ENCODE measurements at regions not wholly inside any gene's neighbourhood (a gene's known extent, or its start where the extent isn't known, plus 50 kb on each side); places are given as distances from the start of the nearest gene placed in this dataset.

DNA sequence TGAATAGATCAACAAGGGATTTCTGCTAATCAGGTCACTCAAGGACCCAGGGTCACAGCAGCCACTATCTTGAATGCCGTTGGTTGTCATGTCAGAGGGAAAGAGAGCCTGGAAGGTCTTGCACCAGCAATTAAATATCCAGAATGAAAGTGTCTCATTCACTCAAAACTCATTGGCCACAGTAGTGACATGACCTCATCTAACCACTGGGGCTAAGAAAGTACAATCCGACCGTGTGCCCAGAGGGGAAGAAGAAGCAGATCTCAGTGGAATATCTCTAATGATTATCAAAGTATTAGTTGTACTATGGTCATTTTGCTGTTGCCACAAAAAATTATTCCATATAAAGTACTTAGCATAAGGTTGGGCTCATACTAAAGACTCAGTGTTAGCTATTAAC is 210.0 kb downstream of the QDPR start:
- no peaks in the 10 kb centered on the region for H3K27me3 ChIP-seq (ENCODE audit: insufficient read depth, insufficient read length)

DNA sequence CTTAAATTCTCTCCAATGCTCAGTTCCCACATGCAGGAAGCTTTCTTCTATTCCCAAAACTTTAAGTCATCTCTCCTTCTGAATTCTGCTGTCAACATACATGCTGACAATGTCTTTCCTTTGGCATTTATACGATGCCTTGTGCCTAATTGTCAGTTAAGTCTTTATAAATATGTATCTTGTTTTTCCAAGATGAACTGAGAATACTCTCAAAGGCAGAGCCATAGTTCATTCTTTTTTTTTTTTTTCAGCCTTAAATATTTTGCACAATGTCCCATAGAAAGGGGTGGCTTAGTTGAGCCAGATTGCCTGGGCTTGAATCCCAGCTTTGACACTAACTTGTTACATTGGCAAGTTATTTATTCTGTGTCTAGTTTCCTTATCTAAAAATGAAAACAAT is 210.6 kb downstream of the QDPR start:
- TF ChIP-seq ZNF274 (IDR thresholded peaks at IDR 0.05; ENCODE audit: low read depth, low read length) (no peak), YY1 (IDR thresholded peaks at IDR 0.05; ENCODE audit: insufficient read depth, insufficient read length) (no peak), SUZ12 (IDR thresholded peaks at IDR 0.05; ENCODE audit: extremely low read depth, insufficient read depth, insufficient read length) (no peak)
- H3K36me3 ChIP-seq (ENCODE audit: insufficient read depth, insufficient read length, low read length), result no peaks in the 10 kb centered on the region

More for the DNA sequence above, 210.0 kb downstream of the QDPR start:
- no peak for TF ChIP-seq ZNF274 (IDR thresholded peaks at IDR 0.05; ENCODE audit: low read depth, low read length)
- TF ChIP-seq SUZ12 (IDR thresholded peaks at IDR 0.05; ENCODE audit: extremely low read depth, insufficient read depth, insufficient read length), result no peak
- no peak for TF ChIP-seq YY1 (IDR thresholded peaks at IDR 0.05; ENCODE audit: insufficient read depth, insufficient read length)
- Histone ChIP-seq H3K9me3 (ENCODE audit: insufficient read depth, low read length) (no peaks in the 10 kb centered on the region), H3K36me3 (ENCODE audit: insufficient read depth, insufficient read length, low read length) (no peaks in the 10 kb centered on the region), H3K9ac (ENCODE audit: insufficient read length, low read depth) (no peak overlapping the region), H3K4me1 (ENCODE audit: insufficient read depth, insufficient read length) (no peaks in the 10 kb centered on the region), H3K4me3 (ENCODE audit: insufficient read length, low read depth) (no peak overlapping the region)
- DNase-seq (ENCODE audit: low read depth, low spot score), result no peak

DNA sequence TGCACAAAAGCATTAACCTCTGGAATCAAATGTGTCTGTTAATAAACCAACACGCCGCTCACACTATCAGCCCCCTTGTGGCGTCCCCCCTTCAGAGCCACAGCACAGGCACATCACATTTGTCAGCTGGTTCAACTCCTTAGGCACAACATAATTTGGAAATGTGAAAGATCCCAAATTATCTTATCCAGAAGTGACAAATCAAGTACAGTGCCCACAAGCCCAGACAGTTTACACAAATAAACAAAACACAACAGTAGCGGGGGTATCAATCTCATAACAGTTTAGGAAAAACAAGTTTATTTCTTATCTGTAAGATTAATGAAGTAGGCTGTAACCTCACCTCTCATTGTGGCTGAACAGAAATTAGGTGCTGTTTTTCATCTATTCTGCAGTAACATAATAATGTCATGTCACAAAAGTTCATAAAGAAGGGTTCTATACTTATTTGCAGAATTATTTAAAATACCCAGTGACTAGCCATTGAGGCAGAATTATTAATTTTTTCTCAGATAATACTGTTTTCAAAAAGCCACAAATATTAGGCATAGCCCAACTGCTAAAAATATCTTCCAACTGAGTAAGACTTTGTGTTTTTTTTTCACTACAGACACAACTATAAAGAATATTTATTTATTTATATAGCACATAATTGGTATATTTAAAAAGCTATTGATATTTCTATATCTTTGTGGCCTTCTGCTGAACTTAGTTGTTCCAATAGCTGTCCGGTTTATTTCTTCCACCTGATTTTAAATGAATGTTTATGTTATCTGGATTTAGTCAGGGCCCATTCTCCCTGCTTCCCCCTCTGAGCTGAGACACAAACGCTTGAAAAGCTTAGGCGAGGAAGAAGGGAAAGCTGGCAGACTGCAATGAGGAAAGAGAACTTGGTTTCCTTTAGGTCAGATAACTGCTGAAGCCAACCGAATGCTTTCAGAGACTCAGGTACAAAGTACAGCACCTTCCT is 214.7 kb downstream of the QDPR start:
- Histone ChIP-seq H3K36me3 (ENCODE audit: insufficient read depth, insufficient read length, low read length) (no peaks in the 10 kb centered on the region), H3K9ac (ENCODE audit: insufficient read length, low read depth) (no peak overlapping the region), H3K27me3 (ENCODE audit: insufficient read depth, insufficient read length) (no peaks in the 10 kb centered on the region), H3K4me3 (ENCODE audit: insufficient read length, low read depth) (no peak overlapping the region), H3K9me3 (ENCODE audit: insufficient read depth, low read length) (no peaks in the 10 kb centered on the region; the same call in 1 of the 2 replicates), H3K4me1 (ENCODE audit: insufficient read depth, insufficient read length) (no peaks in the 10 kb centered on the region)
- TF ChIP-seq SUZ12 (IDR thresholded peaks at IDR 0.05; ENCODE audit: extremely low read depth, insufficient read depth, insufficient read length) (no peak), YY1 (IDR thresholded peaks at IDR 0.05; ENCODE audit: insufficient read depth, insufficient read length) (no peak), ZNF274 (IDR thresholded peaks at IDR 0.05; ENCODE audit: low read depth, low read length) (no peak)
- DNase-seq (ENCODE audit: low read depth, low spot score), result no peak

More for the DNA sequence above, 210.6 kb downstream of the QDPR start:
- Histone ChIP-seq H3K9me3 (ENCODE audit: insufficient read depth, low read length) (no peaks in the 10 kb centered on the region), H3K4me3 (ENCODE audit: insufficient read length, low read depth) (no peak overlapping the region), H3K9ac (ENCODE audit: insufficient read length, low read depth) (no peak overlapping the region), H3K27me3 (ENCODE audit: insufficient read depth, insufficient read length) (no peaks in the 10 kb centered on the region), H3K4me1 (ENCODE audit: insufficient read depth, insufficient read length) (no peaks in the 10 kb centered on the region)
- DNase-seq (ENCODE audit: low read depth, low spot score), result no peak

DNA sequence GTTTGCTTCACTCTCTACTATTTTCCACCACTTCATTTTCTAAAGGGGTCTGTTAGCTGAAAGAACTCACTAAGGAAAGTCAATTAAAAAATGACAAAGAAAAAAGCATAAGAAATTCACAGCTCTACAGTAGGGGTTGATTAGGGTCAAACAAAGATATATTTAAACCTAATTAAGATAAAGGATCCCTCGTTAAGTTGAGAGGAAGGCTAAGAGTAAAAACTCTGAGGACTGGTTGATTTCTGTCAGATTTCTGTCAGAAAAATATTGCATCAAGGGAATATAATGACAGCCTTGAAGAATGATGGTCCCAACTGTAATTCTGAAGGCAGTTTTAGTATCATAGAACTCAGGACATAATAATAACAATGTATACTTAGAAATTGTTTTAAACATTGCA is 218.0 kb downstream of the QDPR start:
- Histone ChIP-seq H3K4me3 (ENCODE audit: insufficient read length, low read depth) (no peak overlapping the region), H3K9ac (ENCODE audit: insufficient read length, low read depth) (no peak overlapping the region), H3K4me1 (ENCODE audit: insufficient read depth, insufficient read length) (no peaks in the 10 kb centered on the region), H3K36me3 (ENCODE audit: insufficient read depth, insufficient read length, low read length) (no peaks in the 10 kb centered on the region), H3K9me3 (ENCODE audit: insufficient read depth, low read length) (peaks cover under 1% of the 10 kb centered on the region; the same call in 1 of the 2 replicates), H3K27me3 (ENCODE audit: insufficient read depth, insufficient read length) (no peaks in the 10 kb centered on the region)
- no peak for DNase-seq (ENCODE audit: low read depth, low spot score)
- TF ChIP-seq SUZ12 (IDR thresholded peaks at IDR 0.05; ENCODE audit: extremely low read depth, insufficient read depth, insufficient read length), result no peak
- no peak for TF ChIP-seq YY1 (IDR thresholded peaks at IDR 0.05; ENCODE audit: insufficient read depth, insufficient read length)
- no peak for TF ChIP-seq ZNF274 (IDR thresholded peaks at IDR 0.05; ENCODE audit: low read depth, low read length)

DNA sequence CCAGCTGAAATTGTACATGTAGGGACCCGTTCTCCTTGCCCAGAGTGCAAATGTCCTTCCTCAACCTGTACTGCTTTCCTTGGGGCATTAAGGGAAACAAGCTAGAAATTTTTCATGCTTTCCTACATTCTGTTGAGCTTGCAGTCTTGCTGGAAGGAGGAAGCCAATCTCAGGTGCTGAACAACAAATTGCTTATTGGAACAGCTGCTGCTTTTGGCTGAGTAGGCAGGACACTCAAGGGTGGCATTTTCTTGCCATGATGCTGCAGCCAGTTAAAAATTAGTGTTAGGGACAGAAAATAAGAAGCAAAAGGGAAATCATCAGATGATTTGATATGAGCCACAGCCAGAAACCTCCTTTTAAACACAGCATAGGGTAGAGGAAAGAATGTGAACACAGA is 223.7 kb downstream of the QDPR start:
- Histone ChIP-seq H3K4me3 (ENCODE audit: insufficient read length, low read depth) (no peak overlapping the region), H3K4me1 (ENCODE audit: insufficient read depth, insufficient read length) (no peaks in the 10 kb centered on the region), H3K27me3 (ENCODE audit: insufficient read depth, insufficient read length) (no peaks in the 10 kb centered on the region), H3K9me3 (ENCODE audit: insufficient read depth, low read length) (peaks cover 9% of the 10 kb centered on the region; the same call in 1 of the 2 replicates), H3K36me3 (ENCODE audit: insufficient read depth, insufficient read length, low read length) (no peaks in the 10 kb centered on the region), H3K9ac (ENCODE audit: insufficient read length, low read depth) (no peak overlapping the region)
- DNase-seq (ENCODE audit: low read depth, low spot score), result no peak
- TF ChIP-seq SUZ12 (IDR thresholded peaks at IDR 0.05; ENCODE audit: extremely low read depth, insufficient read depth, insufficient read length), result no peak
- TF ChIP-seq YY1 (IDR thresholded peaks at IDR 0.05; ENCODE audit: insufficient read depth, insufficient read length), result no peak
- no peak for TF ChIP-seq ZNF274 (IDR thresholded peaks at IDR 0.05; ENCODE audit: low read depth, low read length)

DNA sequence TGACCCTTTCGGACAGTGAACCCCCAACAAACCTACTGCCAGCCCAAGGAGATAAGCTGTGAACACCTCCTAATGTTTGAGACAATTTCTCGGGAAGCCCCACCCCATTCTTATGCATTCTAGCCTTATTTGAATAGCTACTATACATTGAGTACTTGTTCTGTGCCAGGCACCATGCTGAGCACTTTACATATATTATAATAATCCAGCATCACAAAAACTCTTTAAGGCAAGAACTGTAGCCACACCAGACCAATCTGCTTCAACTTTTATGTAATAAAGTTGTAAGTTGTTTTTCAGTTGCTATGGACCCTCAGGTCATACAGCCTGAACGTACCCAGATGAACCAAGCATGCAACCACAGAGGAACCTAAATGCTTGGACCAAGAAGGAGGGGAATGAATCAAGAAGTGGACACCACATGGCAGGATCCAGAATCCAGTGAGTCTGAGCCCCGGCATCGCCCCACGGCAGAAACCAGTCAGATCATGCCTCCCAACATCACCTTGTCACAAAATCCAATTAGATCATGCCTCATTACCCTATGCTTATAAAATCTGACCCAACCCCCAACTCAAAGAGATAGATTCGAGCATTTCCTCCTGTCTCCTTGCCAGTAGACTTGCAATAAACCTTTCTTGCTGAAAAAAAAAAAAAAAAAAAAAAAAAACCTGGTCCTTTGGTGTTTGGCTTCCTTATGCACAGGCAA is 225.0 kb downstream of the QDPR start:
- H3K36me3 ChIP-seq (ENCODE audit: insufficient read depth, insufficient read length, low read length), result no peaks in the 10 kb centered on the region
- TF ChIP-seq ZNF274 (IDR thresholded peaks at IDR 0.05; ENCODE audit: low read depth, low read length), result no peak
- no peak for TF ChIP-seq YY1 (IDR thresholded peaks at IDR 0.05; ENCODE audit: insufficient read depth, insufficient read length)
- no peak overlapping the region for H3K4me3 ChIP-seq (ENCODE audit: insufficient read length, low read depth)
- H3K27me3 ChIP-seq (ENCODE audit: insufficient read depth, insufficient read length), result no peaks in the 10 kb centered on the region
- no peak for DNase-seq (ENCODE audit: low read depth, low spot score)
- H3K9ac ChIP-seq (ENCODE audit: insufficient read length, low read depth), result no peak overlapping the region
- no peaks in the 10 kb centered on the region for H3K4me1 ChIP-seq (ENCODE audit: insufficient read depth, insufficient read length)
- peaks cover 9% of the 10 kb centered on the region; the same call in 1 of the 2 replicates for H3K9me3 ChIP-seq (ENCODE audit: insufficient read depth, low read length)

DNA sequence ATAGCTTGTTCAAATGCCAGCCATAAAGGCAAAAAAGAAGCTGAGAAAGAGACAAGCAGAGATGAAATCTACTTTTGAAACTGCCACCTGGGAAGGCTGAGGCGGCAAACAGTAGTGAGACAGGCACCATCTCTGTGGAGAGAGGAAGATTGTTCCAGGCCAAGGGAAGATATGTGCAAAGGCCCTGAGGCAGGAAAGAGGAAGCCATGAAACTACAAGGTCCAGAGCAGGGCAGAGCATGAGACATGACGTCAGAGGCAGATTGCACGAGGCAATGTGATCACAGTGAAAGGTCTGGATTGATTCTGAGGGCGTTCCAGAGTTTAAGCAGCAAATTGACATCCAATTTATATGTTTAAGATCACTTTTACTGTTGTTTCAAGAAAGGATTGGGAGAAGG is 226.1 kb downstream of the QDPR start:
- DNase-seq (ENCODE audit: low read depth, low spot score), result no peak
- H3K27me3 ChIP-seq (ENCODE audit: insufficient read depth, insufficient read length), result no peaks in the 10 kb centered on the region
- H3K4me1 ChIP-seq (ENCODE audit: insufficient read depth, insufficient read length), result no peaks in the 10 kb centered on the region
- no peak overlapping the region for H3K9ac ChIP-seq (ENCODE audit: insufficient read length, low read depth)
- no peaks in the 10 kb centered on the region for H3K36me3 ChIP-seq (ENCODE audit: insufficient read depth, insufficient read length, low read length)
- no peak for TF ChIP-seq ZNF274 (IDR thresholded peaks at IDR 0.05; ENCODE audit: low read depth, low read length)
- TF ChIP-seq YY1 (IDR thresholded peaks at IDR 0.05; ENCODE audit: insufficient read depth, insufficient read length), result no peak
- TF ChIP-seq SUZ12 (IDR thresholded peaks at IDR 0.05; ENCODE audit: extremely low read depth, insufficient read depth, insufficient read length), result no peak
- peaks cover 9% of the 10 kb centered on the region; the same call in 1 of the 2 replicates for H3K9me3 ChIP-seq (ENCODE audit: insufficient read depth, low read length)
- no peak overlapping the region for H3K4me3 ChIP-seq (ENCODE audit: insufficient read length, low read depth)
